H9 (cell line): ENCODE measurements at regions not wholly inside any gene's neighbourhood (a gene's known extent, or its start where the extent isn't known, plus 50 kb on each side); places are given as distances from the start of the nearest gene placed in this dataset.

Experiments
- DNase-seq: peaks from one replicate; pipeline ENCODE4 v3.0.0-alpha.2; 2017
- H2AFZ ChIP-seq: one replicate; pipeline ENCODE4 v1.6.1; 2013; ENCODE audit warnings: mild to moderate bottlenecking, low read length, control low read depth, moderate library complexity
- H2AK5ac ChIP-seq: 2 replicates; pipeline ENCODE4 v1.6.1; 2013; ENCODE audit warnings: low read length, control low read depth, mixed read lengths; ENCODE audit not compliant: insufficient read length
- H2BK120ac ChIP-seq: one replicate; pipeline ENCODE4 v1.6.1; 2013; ENCODE audit warnings: low read depth, mild to moderate bottlenecking, low read length, control low read depth, inconsistent platforms; ENCODE audit not compliant: poor library complexity, severe bottlenecking
- H2BK12ac ChIP-seq: 2 replicates; pipeline ENCODE4 v1.6.1; 2013; ENCODE audit warnings: low read length, control low read depth, mixed read lengths, low read depth; ENCODE audit not compliant: insufficient read length
- H2BK15ac ChIP-seq: 2 replicates; pipeline ENCODE4 v1.6.1; 2013; ENCODE audit warnings: low read depth, low read length, control low read depth
- H2BK20ac ChIP-seq: one replicate; pipeline ENCODE4 v1.6.1; 2013; ENCODE audit warnings: low read depth, mild to moderate bottlenecking, low read length, control low read depth, inconsistent platforms; ENCODE audit not compliant: poor library complexity, severe bottlenecking
- H2BK5ac ChIP-seq: 2 replicates; pipeline ENCODE4 v1.6.1; 2013; ENCODE audit warnings: low read length, control low read depth, mixed read lengths; ENCODE audit not compliant: insufficient read length
- H3K14ac ChIP-seq: 2 replicates; pipeline ENCODE4 v1.6.1; 2013; ENCODE audit warnings: low read length, control low read depth; ENCODE audit not compliant: insufficient read depth
- H3K18ac ChIP-seq: 2 replicates; pipeline ENCODE4 v1.6.1; 2013; ENCODE audit warnings: low read depth, mild to moderate bottlenecking, mixed read lengths, low read length, control low read depth; ENCODE audit not compliant: insufficient read length
- H3K23ac ChIP-seq: 2 replicates; pipeline ENCODE4 v1.6.1; 2013; ENCODE audit warnings: low read length, control low read depth, mixed read lengths, low read depth; ENCODE audit not compliant: insufficient read length
- H3K23me2 ChIP-seq: 2 replicates; pipeline ENCODE4 v1.6.1; 2013; ENCODE audit warnings: low read depth, mild to moderate bottlenecking, mixed read lengths, low read length, control low read depth; ENCODE audit not compliant: insufficient read length, poor library complexity, severe bottlenecking
- H3K27ac ChIP-seq: 2 replicates; pipeline ENCODE4 v1.5.1; 2013; ENCODE audit warnings: low read length, control low read depth, mixed read lengths, low read depth; ENCODE audit not compliant: insufficient read length
- H3K27me3 ChIP-seq: 2 replicates; pipeline ENCODE4 v1.6.1; 2013; ENCODE audit warnings: low read length, control low read depth, inconsistent platforms; ENCODE audit not compliant: insufficient read depth
- H3K4ac ChIP-seq: 2 replicates; pipeline ENCODE4 v1.6.1; 2013; ENCODE audit warnings: low read depth, mild to moderate bottlenecking, control low read depth, inconsistent platforms, low read length, moderate library complexity
- H3K4me1 ChIP-seq: 2 replicates; pipeline ENCODE4 v1.6.1; 2013; ENCODE audit warnings: low read length, control low read depth, inconsistent platforms; ENCODE audit not compliant: insufficient read depth
- H3K4me2 ChIP-seq: 2 replicates; pipeline ENCODE4 v1.6.1; 2013; ENCODE audit warnings: low read length, control low read depth, mixed read lengths; ENCODE audit not compliant: insufficient read length, insufficient read depth
- H3K56ac ChIP-seq: 2 replicates; pipeline ENCODE4 v1.6.1; 2013; ENCODE audit warnings: low read depth, mild to moderate bottlenecking, mixed read lengths, low read length, control low read depth; ENCODE audit not compliant: insufficient read length
- H3K79me1 ChIP-seq: 2 replicates; pipeline ENCODE4 v1.6.1; 2013; ENCODE audit warnings: low read depth, mild to moderate bottlenecking, moderate library complexity, low read length, control low read depth, inconsistent platforms; ENCODE audit not compliant: insufficient read depth, poor library complexity, severe bottlenecking
- H3K79me2 ChIP-seq: 2 replicates; pipeline ENCODE4 v1.6.1; 2013; ENCODE audit warnings: low read length, control low read depth, inconsistent platforms; ENCODE audit not compliant: insufficient read depth
- H3K9ac ChIP-seq: 2 replicates; pipeline ENCODE4 v1.6.1; 2013; ENCODE audit warnings: low read length, control low read depth, mixed read lengths; ENCODE audit not compliant: insufficient read length; ENCODE audit errors: extremely low read depth
- H3K9me3 ChIP-seq: one replicate; pipeline ENCODE4 v1.6.1; 2013; ENCODE audit warnings: low read depth, low read length, inconsistent platforms; ENCODE audit not compliant: control insufficient read depth
- H3T11ph ChIP-seq: one replicate; pipeline ENCODE4 v1.6.1; 2013; ENCODE audit warnings: mild to moderate bottlenecking, low read length, control low read depth, inconsistent platforms
- H4K20me1 ChIP-seq: one replicate; pipeline ENCODE4 v1.6.1; 2013; ENCODE audit not compliant: control insufficient read depth, insufficient read length, insufficient read depth
- H4K5ac ChIP-seq: 2 replicates; pipeline ENCODE4 v1.6.1; 2013; ENCODE audit warnings: low read depth, mild to moderate bottlenecking, mixed read lengths, low read length, control low read depth; ENCODE audit not compliant: insufficient read length
- H4K8ac ChIP-seq: replicated peaks from 2 replicates; pipeline ENCODE4 v1.6.1; 2013; ENCODE audit warnings: low read length, control low read depth, mixed read lengths, low read depth; ENCODE audit not compliant: insufficient read length
- H4K91ac ChIP-seq: 2 replicates; pipeline ENCODE4 v1.6.1; 2013; ENCODE audit warnings: low read depth, mild to moderate bottlenecking, moderate library complexity, mixed read lengths, low read length, control low read depth; ENCODE audit not compliant: insufficient read length
- H3K27ac Mint-ChIP-seq, 3 experiments: 2 replicates in 2 of 3; 3 replicates in 1 of 3; pipeline ENCODE4 v1.8.0; 2020 to 2021; ENCODE audit warnings: mixed read lengths in 3 of 3, mild to moderate bottlenecking in 1 of 3, moderate library complexity in 1 of 3
- H3K27me3 Mint-ChIP-seq: 2 replicates; pipeline ENCODE4 v1.8.0; 2021; ENCODE audit warnings: low read depth, mild to moderate bottlenecking, moderate library complexity, mixed read lengths
- H3K36me3 Mint-ChIP-seq, 3 experiments: 2 replicates in 2 of 3; 3 replicates in 1 of 3; pipeline ENCODE4 v1.8.0; 2020 to 2021; ENCODE audit warnings: low read depth in 3 of 3, mixed read lengths in 3 of 3; ENCODE audit not compliant: insufficient read depth in 1 of 3
- H3K4me1 Mint-ChIP-seq, 2 experiments: 2 replicates each; pipeline ENCODE4 v1.8.0; 2020; ENCODE audit warnings: mixed read lengths in 2 of 2
- H3K4me3 Mint-ChIP-seq, 2 experiments: 2 replicates in 1 of 2; 3 replicates in 1 of 2; pipeline ENCODE4 v1.8.0; 2020 to 2021; ENCODE audit warnings: mild to moderate bottlenecking in 2 of 2, mixed read lengths in 2 of 2, moderate library complexity in 1 of 2
- H3K9me3 Mint-ChIP-seq, 2 experiments: 2 replicates in 1 of 2; 3 replicates in 1 of 2; pipeline ENCODE4 v1.8.0; 2020; ENCODE audit warnings: mild to moderate bottlenecking in 2 of 2, mixed read lengths in 2 of 2, moderate library complexity in 1 of 2
- WGBS: extraction: QIAGEN DNeasy Blood & Tissue Kit; methylation state at CpG from one replicate; pipeline ENCODE4 v1.1.7; 2013; ENCODE audit warnings: missing lambda C conversion rate, low lambda C conversion rate, mixed read lengths; ENCODE audit not compliant: insufficient read length; ENCODE audit errors: extremely low coverage; 5-methylcytosine and 5-hydroxymethylcytosine counted together
- TF ChIP-seq, protein P1 (sequence below): fragments of 200-600 bp; sonication (generic); conservative IDR thresholded peaks from 3 replicates; pipeline ENCODE4 v1.8.0; 2021; ENCODE audit warnings: antibody characterized with exemption, mild to moderate bottlenecking

GRCh38 chr5:74111764-74112163 is 485.8 kb downstream of the ARHGEF28 start:
- Histone ChIP-seq H3K79me2 (no peaks in the 10 kb centered on the region), H2AK5ac (no peak overlapping the region), H3K18ac (no peak overlapping the region), H2BK12ac (no peak overlapping the region), H4K8ac (no peak overlapping the region), H3K4me2 (no peak overlapping the region), H3K27me3 (no peaks in the 10 kb centered on the region), H3K4ac (no peak overlapping the region), H4K20me1 (no peaks in the 10 kb centered on the region), H3T11ph (no peak overlapping the region), H3K9me3 (no peaks in the 10 kb centered on the region), H3K9ac (no peak overlapping the region), H2BK20ac (no peak overlapping the region), H3K23me2 (no peaks in the 10 kb centered on the region), H2BK15ac (no peak overlapping the region), H3K27ac (no peak overlapping the region), H3K56ac (no peak overlapping the region), H4K91ac (no peak overlapping the region), H3K23ac (no peak overlapping the region), H3K4me1 (no peaks in the 10 kb centered on the region), H2BK5ac (no peak overlapping the region), H4K5ac (no peak overlapping the region), H3K79me1 (no peaks in the 10 kb centered on the region), H3K14ac (no peak overlapping the region), H2BK120ac (no peak overlapping the region), H2AFZ (no peak overlapping the region)
- no CpG with 5 or more reads among the region's 2 CpGs for WGBS
- DNase-seq: no peak
- no peaks in the 10 kb centered on the region; a peak in 1 of 7 replicates for H3K36me3 Mint-ChIP-seq
- H3K4me3 Mint-ChIP-seq: no peak overlapping the region
- no peak overlapping the region for H3K27ac Mint-ChIP-seq
- TF ChIP-seq, protein P1, sequence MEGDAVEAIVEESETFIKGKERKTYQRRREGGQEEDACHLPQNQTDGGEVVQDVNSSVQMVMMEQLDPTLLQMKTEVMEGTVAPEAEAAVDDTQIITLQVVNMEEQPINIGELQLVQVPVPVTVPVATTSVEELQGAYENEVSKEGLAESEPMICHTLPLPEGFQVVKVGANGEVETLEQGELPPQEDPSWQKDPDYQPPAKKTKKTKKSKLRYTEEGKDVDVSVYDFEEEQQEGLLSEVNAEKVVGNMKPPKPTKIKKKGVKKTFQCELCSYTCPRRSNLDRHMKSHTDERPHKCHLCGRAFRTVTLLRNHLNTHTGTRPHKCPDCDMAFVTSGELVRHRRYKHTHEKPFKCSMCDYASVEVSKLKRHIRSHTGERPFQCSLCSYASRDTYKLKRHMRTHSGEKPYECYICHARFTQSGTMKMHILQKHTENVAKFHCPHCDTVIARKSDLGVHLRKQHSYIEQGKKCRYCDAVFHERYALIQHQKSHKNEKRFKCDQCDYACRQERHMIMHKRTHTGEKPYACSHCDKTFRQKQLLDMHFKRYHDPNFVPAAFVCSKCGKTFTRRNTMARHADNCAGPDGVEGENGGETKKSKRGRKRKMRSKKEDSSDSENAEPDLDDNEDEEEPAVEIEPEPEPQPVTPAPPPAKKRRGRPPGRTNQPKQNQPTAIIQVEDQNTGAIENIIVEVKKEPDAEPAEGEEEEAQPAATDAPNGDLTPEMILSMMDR: no peak
- H3K9me3 Mint-ChIP-seq: no peaks in the 10 kb centered on the region
- H3K4me1 Mint-ChIP-seq: peaks cover 0 to 3% of the 10 kb centered on the region in 2 experiments; a peak in 1 of 4 replicates
- no peaks in the 10 kb centered on the region for H3K27me3 Mint-ChIP-seq
